Neural cell (in vitro differentiated cells): ENCODE measurements at regions not wholly inside any gene's neighbourhood (a gene's known extent, or its start where the extent isn't known, plus 50 kb on each side); places are given as distances from the start of the nearest gene placed in this dataset.

Experiments used
- H2AFZ ChIP-seq: fragments of 200-600, 300-800 bp; sonication (generic), shearing (Covaris generic); 2 replicates; pipeline ENCODE4 v1.6.0; 2014; ENCODE audit warnings: low read depth, mild to moderate bottlenecking, antibody characterized with exemption, low read length, moderate library complexity
- H3F3A ChIP-seq: fragments of 200-600 bp; shearing (Covaris generic); 2 replicates; pipeline ENCODE4 v1.6.1; 2016; ENCODE audit warnings: mild to moderate bottlenecking, moderate library complexity, mixed read lengths, antibody characterized with exemption, low read length; ENCODE audit not compliant: insufficient read depth, poor library complexity, severe bottlenecking
- H3K27ac ChIP-seq: fragments of 200-600, 300-800 bp; sonication (generic), shearing (Covaris generic); 2 replicates; pipeline ENCODE4 v1.5.1; 2014; ENCODE audit warnings: mild to moderate bottlenecking, low read length, moderate library complexity
- H3K27me3 ChIP-seq: fragments of 300-800, 200-600 bp; sonication (generic), shearing (Covaris generic); 2 replicates; pipeline ENCODE4 v1.6.0; 2014; ENCODE audit warnings: mild to moderate bottlenecking, low read depth, low read length, moderate library complexity; ENCODE audit not compliant: insufficient read depth
- H3K36me3 ChIP-seq: fragments of 300-800, 200-600 bp; sonication (generic), shearing (Covaris generic); 2 replicates; pipeline ENCODE4 v1.5.1; 2014; ENCODE audit warnings: mild to moderate bottlenecking, antibody characterized with exemption, low read length, moderate library complexity; ENCODE audit not compliant: insufficient read depth
- H3K4me2 ChIP-seq: fragments of 300-800, 200-600 bp; sonication (generic), shearing (Covaris generic); 2 replicates; pipeline ENCODE4 v1.6.0; 2014; ENCODE audit warnings: mild to moderate bottlenecking, low read length
- H3K4me3 ChIP-seq: fragments of 300-800, 200-600 bp; sonication (generic), shearing (Covaris generic); 2 replicates; pipeline ENCODE4 v1.5.1; 2014; ENCODE audit warnings: mild to moderate bottlenecking, low read length, moderate library complexity
- H3K79me2 ChIP-seq: fragments of 200-600 bp; shearing (Covaris generic); replicated peaks from 2 replicates; pipeline ENCODE4 v1.6.0; 2014; ENCODE audit warnings: mild to moderate bottlenecking, low read length, moderate library complexity; ENCODE audit not compliant: insufficient read depth
- H3K9ac ChIP-seq: fragments of 300-800, 200-600 bp; sonication (generic), shearing (Covaris generic); 2 replicates; pipeline ENCODE4 v1.6.1; 2016; ENCODE audit warnings: mild to moderate bottlenecking, low read length, mixed read lengths
- H3K9me2 ChIP-seq: fragments of 200-600 bp; shearing (Covaris generic); 2 replicates; pipeline ENCODE4 v1.6.1; 2016; ENCODE audit warnings: mild to moderate bottlenecking, low read length, mixed read lengths; ENCODE audit not compliant: insufficient read depth
- H3K9me3 ChIP-seq: fragments of 200-600, 300-800 bp; sonication (generic), shearing (Covaris generic); 2 replicates; pipeline ENCODE4 v1.6.1; 2016; ENCODE audit warnings: mild to moderate bottlenecking, mixed run types, low read length, moderate library complexity, mixed read lengths
- H4K20me1 ChIP-seq: fragments of 200-600 bp; shearing (Covaris generic); 2 replicates; pipeline ENCODE4 v1.6.1; 2016; ENCODE audit warnings: mild to moderate bottlenecking, mixed run types; ENCODE audit not compliant: insufficient read depth
- CTCF ChIP-seq: fragments of 450-650 bp; IDR thresholded peaks from 2 replicates; pipeline ENCODE4 v1.5.1; 2014; ENCODE audit warnings: antibody characterized with exemption, mild to moderate bottlenecking, moderate library complexity; ENCODE audit not compliant: poor library complexity, severe bottlenecking
- EP300 ChIP-seq: fragments of 450-650 bp; conservative IDR thresholded peaks from 2 replicates; pipeline ENCODE4 v1.6.1; 2014; ENCODE audit warnings: antibody characterized with exemption, mild to moderate bottlenecking, moderate library complexity; ENCODE audit not compliant: poor library complexity, severe bottlenecking
- EZH2 ChIP-seq: fragments of 200-600, 300-800 bp; shearing (Covaris generic), sonication (generic); IDR thresholded peaks from 2 replicates; pipeline ENCODE4 v1.6.1; 2014; ENCODE audit warnings: antibody characterized with exemption, low read length, borderline replicate concordance, mild to moderate bottlenecking; ENCODE audit not compliant: insufficient read depth, poor library complexity, severe bottlenecking
- MXI1 ChIP-seq: fragments of 450-650 bp; conservative IDR thresholded peaks from 2 replicates; pipeline ENCODE4 v1.6.1; 2014; ENCODE audit warnings: antibody characterized with exemption, mild to moderate bottlenecking; ENCODE audit not compliant: poor library complexity, severe bottlenecking
- POLR2AphosphoS5 ChIP-seq: IDR thresholded peaks from 2 replicates; pipeline ENCODE4 v1.6.1; 2012
- RAD21 ChIP-seq: fragments of 450-650 bp; conservative IDR thresholded peaks from 2 replicates; pipeline ENCODE4 v1.6.1; 2014; ENCODE audit warnings: antibody characterized with exemption, mild to moderate bottlenecking, moderate library complexity
- REST ChIP-seq: IDR thresholded peaks from 2 replicates; pipeline ENCODE4 v1.6.1; 2012; ENCODE audit warnings: borderline replicate concordance
- SMC3 ChIP-seq: fragments of 450-650 bp; conservative IDR thresholded peaks from 2 replicates; pipeline ENCODE4 v1.6.1; 2014; ENCODE audit warnings: antibody characterized with exemption, mild to moderate bottlenecking, moderate library complexity; ENCODE audit not compliant: poor library complexity
- TAF1 ChIP-seq: IDR thresholded peaks from 2 replicates; pipeline ENCODE4 v1.6.1; 2012; ENCODE audit warnings: low read depth

GRCh38 chr10:60497364-60497763, 107.7 kb upstream of the ANK3 start:
- no peak overlapping the region for H3K27ac ChIP-seq

GRCh38 chr10:60496181-60496580, 106.5 kb upstream of the ANK3 start:
- Histone ChIP-seq H3F3A (no peaks in the 10 kb centered on the region), H3K4me2 (no peak overlapping the region), H2AFZ (no peak overlapping the region), H3K79me2 (peaks cover 15% of the 10 kb centered on the region), H3K4me3 (no peak overlapping the region), H3K27ac (no peak overlapping the region), H3K9ac (no peak overlapping the region), H3K27me3 (no peaks in the 10 kb centered on the region), H3K9me3 (no peaks in the 10 kb centered on the region), H3K36me3 (no peaks in the 10 kb centered on the region), H4K20me1 (peaks cover 9% of the 10 kb centered on the region), H3K9me2 (no peaks in the 10 kb centered on the region)
- TF ChIP-seq REST = no peak
- no peak for TF ChIP-seq EZH2
- TF ChIP-seq RAD21 = no peak
- no peak for TF ChIP-seq TAF1
- TF ChIP-seq SMC3 = no peak

More at GRCh38 chr10:60497364-60497763, 107.7 kb upstream of the ANK3 start:
- Histone ChIP-seq H3K27me3 (no peaks in the 10 kb centered on the region), H3K79me2 (peaks cover 12% of the 10 kb centered on the region), H4K20me1 (peaks cover 9% of the 10 kb centered on the region), H3K4me3 (no peak overlapping the region), H3F3A (no peaks in the 10 kb centered on the region), H3K9me2 (no peaks in the 10 kb centered on the region), H3K36me3 (no peaks in the 10 kb centered on the region), H3K9ac (no peak overlapping the region), H3K4me2 (no peak overlapping the region), H2AFZ (no peak overlapping the region), H3K9me3 (no peaks in the 10 kb centered on the region)
- TF ChIP-seq CTCF (no peak), EZH2 (no peak), POLR2AphosphoS5 (no peak), SMC3 (no peak), REST (no peak), MXI1 (no peak), TAF1 (no peak), EP300 (no peak), RAD21 (no peak)
